ENCODE measurements at regions not wholly inside any gene's neighbourhood (a gene's known extent, or its start where the extent isn't known, plus 50 kb on each side); places are given as distances from the start of the nearest gene placed in this dataset.
"Not testable (repeated sequence)": the region's sequence is repeated elsewhere in the genome, so short reads cannot be mapped to it uniquely, and the experiment has no call there.

DNA sequence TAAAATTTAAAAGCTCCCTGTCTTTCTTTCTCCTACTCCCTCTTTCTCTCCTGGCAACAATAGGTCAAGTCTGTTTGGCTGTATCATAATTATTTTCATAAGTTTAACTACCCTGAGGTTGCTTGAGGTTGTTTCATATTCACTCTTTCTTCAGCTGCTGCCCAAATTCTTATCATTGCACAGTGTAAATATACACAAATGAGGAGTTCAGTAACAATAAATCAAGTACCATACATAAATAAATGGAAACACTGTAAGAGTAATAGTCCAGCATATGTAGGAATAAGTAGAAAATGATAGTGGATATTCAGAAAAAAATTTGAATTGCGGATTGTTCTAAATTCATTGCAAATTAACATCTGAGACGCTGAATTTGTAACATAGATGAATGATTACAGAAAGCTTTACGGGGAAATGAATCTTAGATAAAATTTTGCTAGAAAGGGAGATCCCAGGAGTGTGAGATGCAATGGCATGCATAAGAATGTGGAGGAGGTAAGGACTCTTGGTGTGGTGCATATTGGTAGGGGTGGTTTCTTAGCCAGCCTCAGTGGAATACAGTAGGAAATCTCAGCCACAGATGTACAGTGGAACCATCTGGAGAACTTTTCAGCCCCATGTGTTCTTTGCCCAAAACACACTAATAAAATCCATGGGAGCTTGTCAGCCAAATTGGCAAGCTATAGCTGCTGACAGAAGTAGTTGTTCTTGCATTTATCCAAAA lies 480.7 kb downstream of the HTR1B start:
- H3K27ac Mint-ChIP-seq (ENCODE audit: unreplicated experiment) = no peak overlapping the region
- TF ChIP-seq CTCF (conservative IDR thresholded peaks at IDR 0.05) = no peak
- no peaks in the 10 kb centered on the region for H3K36me3 Mint-ChIP-seq (ENCODE audit: low read depth)
- H3K4me3 Mint-ChIP-seq = no peak overlapping the region
- H3K27me3 Mint-ChIP-seq (ENCODE audit: low read depth) = no peaks in the 10 kb centered on the region
- peaks cover 2% of the 10 kb centered on the region for H3K9me3 Mint-ChIP-seq
- H3K4me1 Mint-ChIP-seq = no peaks in the 10 kb centered on the region
- no peak for DNase-seq (ENCODE audit: low read depth, low spot score)

DNA sequence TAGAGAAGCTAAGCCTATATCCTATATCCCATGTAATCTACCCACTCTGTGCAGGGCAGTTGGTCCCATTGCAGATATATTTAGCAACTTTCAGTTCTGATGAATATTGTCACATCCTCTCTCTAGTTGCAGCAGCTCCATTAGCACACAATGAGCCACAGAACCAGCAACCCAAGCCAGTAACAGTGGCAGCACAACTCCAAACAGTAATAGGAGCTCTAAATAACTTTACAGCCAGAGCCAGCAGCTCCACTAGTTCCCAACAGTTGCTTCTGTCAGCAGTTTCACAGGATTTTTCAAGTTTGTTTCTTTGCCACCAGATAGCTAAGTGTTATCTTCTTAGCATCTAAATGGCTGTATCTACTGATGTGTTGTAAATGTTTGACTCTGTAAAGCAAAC lies 490.8 kb downstream of the HTR1B start:
- H3K27ac Mint-ChIP-seq (ENCODE audit: unreplicated experiment) = no peak overlapping the region
- no peaks in the 10 kb centered on the region for H3K36me3 Mint-ChIP-seq (ENCODE audit: low read depth)
- H3K9me3 Mint-ChIP-seq = no peaks in the 10 kb centered on the region
- no peaks in the 10 kb centered on the region for H3K27me3 Mint-ChIP-seq (ENCODE audit: low read depth)
- DNase-seq (ENCODE audit: low read depth, low spot score) = no peak
- H3K4me3 Mint-ChIP-seq = no peak overlapping the region
- no peak for TF ChIP-seq CTCF (conservative IDR thresholded peaks at IDR 0.05)
- no peaks in the 10 kb centered on the region for H3K4me1 Mint-ChIP-seq

DNA sequence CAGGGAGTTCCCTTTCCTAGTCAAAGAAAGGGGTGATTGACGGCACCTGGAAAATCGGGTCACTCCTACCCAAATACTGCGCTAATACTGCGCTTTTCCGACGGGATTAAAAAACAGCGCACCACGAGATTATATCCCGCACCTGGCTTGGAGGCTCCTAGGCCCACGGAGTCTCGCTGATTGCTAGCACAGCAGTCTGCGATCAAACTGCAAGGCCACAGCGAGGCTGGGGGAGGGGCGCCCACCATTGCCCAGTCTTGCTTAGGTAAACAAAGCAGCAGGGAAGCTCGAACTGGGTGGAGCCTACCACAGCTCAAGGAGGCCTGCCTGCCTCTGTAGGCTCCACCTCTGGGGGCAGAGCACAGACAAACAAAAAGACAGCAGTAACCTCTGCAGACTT lies 504.1 kb downstream of the HTR1B start:
- H3K4me3 Mint-ChIP-seq; H3K9me3 Mint-ChIP-seq; H3K36me3 Mint-ChIP-seq (ENCODE audit: low read depth); H3K27me3 Mint-ChIP-seq (ENCODE audit: low read depth); H3K27ac Mint-ChIP-seq (ENCODE audit: unreplicated experiment); DNase-seq (ENCODE audit: low read depth, low spot score); H3K4me1 Mint-ChIP-seq: not testable (repeated sequence)

DNA sequence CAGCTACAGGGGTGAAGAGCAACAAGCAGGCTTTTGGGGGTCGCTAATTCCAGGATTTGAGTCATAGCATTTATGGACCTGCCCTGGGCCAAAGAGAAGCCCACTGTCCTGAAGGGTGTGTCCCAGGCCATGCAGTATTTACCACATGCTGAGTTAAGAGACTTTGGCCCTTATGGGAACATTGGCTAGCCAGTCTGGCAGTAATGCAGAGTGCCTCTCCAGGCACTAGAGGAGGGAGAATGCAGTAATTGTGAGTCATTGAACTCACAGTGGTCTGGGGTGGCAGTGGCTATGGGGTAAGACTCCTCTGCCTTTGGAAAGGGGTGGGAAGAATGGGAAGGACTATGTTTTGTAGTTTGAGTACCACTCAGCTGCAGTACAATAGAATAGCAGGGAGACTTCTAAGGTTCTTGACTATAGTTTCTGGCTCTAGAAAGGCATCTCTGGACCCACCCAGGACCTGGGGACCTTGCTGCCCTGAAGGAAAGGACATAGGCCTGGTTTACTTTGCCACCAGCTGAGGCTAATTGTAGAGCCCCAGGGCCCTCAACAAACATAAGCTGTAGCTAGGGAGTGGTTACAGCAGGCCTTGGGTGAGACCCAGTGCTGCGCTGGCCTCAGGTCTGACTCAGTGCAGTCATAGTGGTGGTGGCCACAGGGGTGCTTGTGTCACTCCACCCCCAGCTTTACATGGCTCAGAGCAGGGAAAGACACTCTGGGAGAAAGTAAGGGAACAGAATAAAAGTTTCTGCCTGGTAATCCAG lies 520.9 kb downstream of the HTR1B start:
- no peaks in the 10 kb centered on the region for H3K9me3 Mint-ChIP-seq
- H3K36me3 Mint-ChIP-seq (ENCODE audit: low read depth) = no peaks in the 10 kb centered on the region
- DNase-seq (ENCODE audit: low read depth, low spot score) = no peak
- H3K4me1 Mint-ChIP-seq = no peaks in the 10 kb centered on the region
- no peak for TF ChIP-seq CTCF (conservative IDR thresholded peaks at IDR 0.05)
- H3K27ac Mint-ChIP-seq (ENCODE audit: unreplicated experiment) = no peak overlapping the region
- H3K4me3 Mint-ChIP-seq = no peak overlapping the region
- no peaks in the 10 kb centered on the region for H3K27me3 Mint-ChIP-seq (ENCODE audit: low read depth)

- H3K4me1 Mint-ChIP-seq = no peaks in the 10 kb centered on the region
- no peak overlapping the region for H3K4me3 Mint-ChIP-seq
- H3K27me3 Mint-ChIP-seq (ENCODE audit: low read depth) = no peaks in the 10 kb centered on the region
- no peak for DNase-seq (ENCODE audit: low read depth, low spot score)
- TF ChIP-seq CTCF (conservative IDR thresholded peaks at IDR 0.05) = no peak
- no peak overlapping the region for H3K27ac Mint-ChIP-seq (ENCODE audit: unreplicated experiment)
- no peaks in the 10 kb centered on the region for H3K9me3 Mint-ChIP-seq
- no peaks in the 10 kb centered on the region for H3K36me3 Mint-ChIP-seq (ENCODE audit: low read depth)
Observed at GRCh38 chr6:76940191-76940590, 523.1 kb downstream of the HTR1B start.

DNA sequence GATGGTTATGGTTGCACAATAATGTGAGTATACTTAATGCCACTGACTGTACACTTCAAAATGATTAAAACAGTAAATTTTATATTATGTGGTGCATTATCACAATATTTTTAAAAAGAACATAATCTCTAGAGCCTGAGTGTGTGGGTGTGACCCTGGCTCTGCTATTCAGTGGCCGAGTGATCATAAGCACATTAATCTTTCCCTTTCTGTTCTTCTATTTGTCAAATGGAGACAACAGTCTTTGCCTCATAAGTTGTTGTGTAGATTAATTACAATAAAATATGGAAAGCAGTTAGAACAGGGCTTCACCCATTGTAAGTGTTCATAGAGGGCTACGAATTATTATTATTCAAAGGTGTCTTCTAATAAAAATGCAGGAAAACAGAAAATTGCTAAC lies 548.6 kb downstream of the HTR1B start:
- Mint-ChIP-seq H3K4me3 (no peak overlapping the region), H3K36me3 (ENCODE audit: low read depth) (no peaks in the 10 kb centered on the region), H3K4me1 (no peaks in the 10 kb centered on the region), H3K9me3 (no peaks in the 10 kb centered on the region), H3K27me3 (ENCODE audit: low read depth) (no peaks in the 10 kb centered on the region), H3K27ac (ENCODE audit: unreplicated experiment) (no peak overlapping the region)
- no peak for TF ChIP-seq CTCF (conservative IDR thresholded peaks at IDR 0.05)
- DNase-seq (ENCODE audit: low read depth, low spot score) = no peak

DNA sequence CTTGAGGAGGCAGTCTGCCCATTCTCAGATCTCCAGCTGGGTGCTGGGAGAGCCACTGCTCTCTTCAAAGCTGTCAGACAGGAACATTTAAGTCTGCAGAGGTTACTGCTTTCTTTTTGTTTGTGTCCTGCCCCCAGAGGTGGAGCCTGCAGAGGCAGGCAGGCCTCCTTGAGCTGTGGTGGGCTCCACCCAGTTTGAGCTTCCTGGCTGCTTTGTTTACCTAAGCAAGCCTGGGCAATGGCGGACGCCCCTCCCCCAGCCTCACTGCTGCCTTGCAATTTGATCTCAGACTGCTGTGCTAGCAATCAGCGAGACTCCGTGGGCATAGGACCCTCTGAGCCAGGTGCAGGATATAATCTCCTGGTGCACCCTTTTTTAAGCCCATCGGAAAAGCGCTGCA lies 557.8 kb downstream of the HTR1B start:
- not testable (repeated sequence) for H3K9me3 Mint-ChIP-seq; H3K4me3 Mint-ChIP-seq; H3K27me3 Mint-ChIP-seq (ENCODE audit: low read depth); H3K36me3 Mint-ChIP-seq (ENCODE audit: low read depth); DNase-seq (ENCODE audit: low read depth, low spot score); H3K4me1 Mint-ChIP-seq; H3K27ac Mint-ChIP-seq (ENCODE audit: unreplicated experiment)

All from neural crest cell (in vitro differentiated cells).